ENCODE measurements at regions not wholly inside any gene's neighbourhood (a gene's known extent, or its start where the extent isn't known, plus 50 kb on each side); places are given as distances from the start of the nearest gene placed in this dataset.

- TF ChIP-seq CTCF (optimal IDR thresholded peaks at IDR 0.05 in 1 of 3, IDR thresholded peaks at IDR 0.05 in 1 of 3, conservative IDR thresholded peaks at IDR 0.05 in 1 of 3; ENCODE audit: extremely low read depth in 1 of 3, insufficient read depth in 2 of 3, low read length in 3 of 3) (no peak), EZH2 (IDR thresholded peaks at IDR 0.05; ENCODE audit: low read length) (no peak)
Observed at GRCh38 chr1:191707288-191707687, 451.0 kb upstream of the RGS18 start.

Measured in keratinocyte (primary cell).